Loucy (cell line): ENCODE measurements at regions not wholly inside any gene's neighbourhood (a gene's known extent, or its start where the extent isn't known, plus 50 kb on each side); places are given as distances from the start of the nearest gene placed in this dataset.

Experiments used
- H2AFZ ChIP-seq: fragments of 200-600 bp; sonication (generic); 2 replicates; pipeline ENCODE4 v1.6.0; 2016; ENCODE audit warnings: antibody characterized with exemption, mild to moderate bottlenecking, low read length, moderate library complexity
- H3F3A ChIP-seq: fragments of 200-600 bp; 2 replicates; pipeline ENCODE4 v1.6.0; 2016; ENCODE audit warnings: antibody characterized with exemption, low read depth, mild to moderate bottlenecking
- H3K27me3 ChIP-seq: fragments of 200-600 bp; sonication (generic); 2 replicates; pipeline ENCODE4 v1.6.1; 2014; ENCODE audit warnings: low read length, mild to moderate bottlenecking; ENCODE audit not compliant: insufficient read depth, poor library complexity, severe bottlenecking
- H3K36me3 ChIP-seq: fragments of 200-600 bp; sonication (generic); 2 replicates; pipeline ENCODE4 v1.6.1; 2016; ENCODE audit warnings: low read length; ENCODE audit not compliant: insufficient read depth
- H3K4me1 ChIP-seq: fragments of 200-600 bp; sonication (generic); 2 replicates; pipeline ENCODE4 v1.5.1; 2014; ENCODE audit warnings: low read length, mild to moderate bottlenecking; ENCODE audit not compliant: insufficient read depth, poor library complexity, severe bottlenecking
- H3K4me2 ChIP-seq: fragments of 200-600 bp; sonication (generic); 2 replicates; pipeline ENCODE4 v1.6.0; 2014; ENCODE audit warnings: antibody characterized with exemption, low read length, low read depth, mild to moderate bottlenecking; ENCODE audit not compliant: poor library complexity, severe bottlenecking
- H3K4me3 ChIP-seq: fragments of 200-600 bp; sonication (generic); 2 replicates; pipeline ENCODE4 v1.5.1; 2014; ENCODE audit warnings: low read length, mild to moderate bottlenecking, mixed read lengths; ENCODE audit not compliant: poor library complexity, severe bottlenecking
- H3K79me2 ChIP-seq: fragments of 200-600 bp; sonication (generic); 2 replicates; pipeline ENCODE4 v1.6.1; 2014; ENCODE audit warnings: low read length; ENCODE audit not compliant: insufficient read depth
- H3K9ac ChIP-seq: fragments of 200-600 bp; sonication (generic); 2 replicates; pipeline ENCODE4 v1.6.0; 2014; ENCODE audit warnings: mild to moderate bottlenecking, low read depth, low read length, moderate library complexity; ENCODE audit not compliant: poor library complexity, severe bottlenecking
- H3K9me2 ChIP-seq: fragments of 200-600 bp; sonication (generic); replicated peaks from 2 replicates; pipeline ENCODE4 v1.6.1; 2016; ENCODE audit warnings: low read depth, low read length, mixed read lengths
- H3K9me3 ChIP-seq: fragments of 200-600 bp; sonication (generic); 2 replicates; pipeline ENCODE4 v1.6.1; 2014; ENCODE audit warnings: mild to moderate bottlenecking, antibody characterized with exemption, low read length, low read depth; ENCODE audit not compliant: insufficient read depth
- H4K20me1 ChIP-seq: fragments of 200-600 bp; sonication (generic); 2 replicates; pipeline ENCODE4 v1.6.0; 2014; ENCODE audit warnings: antibody characterized with exemption, low read length, mild to moderate bottlenecking; ENCODE audit not compliant: insufficient read depth, poor library complexity, severe bottlenecking
- CTCF ChIP-seq: fragments of 200-600 bp; sonication (generic); conservative IDR thresholded peaks from 2 replicates; pipeline ENCODE4 v1.5.1; 2014; ENCODE audit warnings: mild to moderate bottlenecking, antibody characterized with exemption, low read length
- EZH2phosphoT487 ChIP-seq: fragments of 200-600 bp; IDR thresholded peaks from 2 replicates; pipeline ENCODE4 v1.6.1; 2018; ENCODE audit warnings: antibody characterized with exemption, mild to moderate bottlenecking, moderate library complexity, borderline replicate concordance

DNA sequence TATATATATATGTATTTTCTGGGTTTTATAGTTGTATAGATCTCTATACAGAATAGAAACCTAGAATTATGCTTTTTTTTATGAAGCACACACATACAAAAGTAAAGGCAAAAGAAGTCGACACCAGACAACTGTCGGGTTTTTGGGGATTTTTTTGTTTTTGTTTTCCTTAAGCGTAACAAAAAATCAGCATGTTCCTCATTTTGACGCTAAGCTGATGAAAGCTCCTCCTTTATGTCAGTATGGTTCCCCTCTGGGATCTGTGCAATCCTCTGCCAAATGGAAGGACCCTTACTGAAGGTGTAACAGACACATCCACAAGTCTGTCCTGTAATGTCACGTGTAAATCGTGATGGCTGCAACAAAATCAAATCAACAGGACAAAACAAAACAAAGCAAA is 226.2 kb downstream of the RHOU start:
- no peak for TF ChIP-seq CTCF
- TF ChIP-seq EZH2phosphoT487 = no peak
- no peaks in the 10 kb centered on the region for H3K9me3 ChIP-seq
- no peaks in the 10 kb centered on the region for H3K27me3 ChIP-seq
- no peaks in the 10 kb centered on the region for H3K36me3 ChIP-seq
- no peaks in the 10 kb centered on the region for H4K20me1 ChIP-seq
- H3K9ac ChIP-seq = no peak overlapping the region
- no peak overlapping the region for H3K4me2 ChIP-seq
- H3K9me2 ChIP-seq = no peaks in the 10 kb centered on the region
- no peak overlapping the region for H2AFZ ChIP-seq
- H3K79me2 ChIP-seq = no peaks in the 10 kb centered on the region
- H3K4me1 ChIP-seq = no peaks in the 10 kb centered on the region
- H3F3A ChIP-seq = no peaks in the 10 kb centered on the region
- no peak overlapping the region for H3K4me3 ChIP-seq

DNA sequence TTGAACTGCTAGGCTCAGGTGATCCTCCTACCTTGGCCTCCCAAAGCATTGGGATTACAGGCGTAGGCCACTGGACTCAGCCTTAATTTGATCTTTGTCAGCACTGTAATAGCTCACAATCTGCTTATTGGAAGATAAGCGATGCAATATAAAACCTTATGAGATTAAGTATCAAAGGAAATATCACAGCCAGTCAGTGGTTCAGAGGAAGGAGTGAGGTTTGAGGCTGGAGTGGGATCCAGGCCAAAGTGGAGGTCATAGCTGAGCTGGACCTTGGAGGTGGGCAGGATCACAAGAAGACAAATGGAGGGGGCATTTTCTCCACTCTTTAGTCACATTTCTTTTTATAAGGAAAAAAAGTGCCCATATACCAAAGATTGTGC is 228.5 kb downstream of the RHOU start:
- no peaks in the 10 kb centered on the region for H3K9me3 ChIP-seq
- no peaks in the 10 kb centered on the region for H3K9me2 ChIP-seq
- no peak for TF ChIP-seq CTCF
- TF ChIP-seq EZH2phosphoT487 = no peak
- H3K27me3 ChIP-seq = no peaks in the 10 kb centered on the region
- H3K4me3 ChIP-seq = no peak overlapping the region
- H3K36me3 ChIP-seq = no peaks in the 10 kb centered on the region
- H3F3A ChIP-seq = no peaks in the 10 kb centered on the region
- no peaks in the 10 kb centered on the region for H4K20me1 ChIP-seq
- no peaks in the 10 kb centered on the region for H3K79me2 ChIP-seq
- no peak overlapping the region for H3K4me2 ChIP-seq
- no peak overlapping the region for H3K9ac ChIP-seq
- H2AFZ ChIP-seq = no peak overlapping the region
- no peaks in the 10 kb centered on the region for H3K4me1 ChIP-seq

- H3K36me3 ChIP-seq = no peaks in the 10 kb centered on the region
- H3K4me3 ChIP-seq = no peak overlapping the region
- H3F3A ChIP-seq = no peaks in the 10 kb centered on the region
- no peak overlapping the region for H3K9ac ChIP-seq
- no peaks in the 10 kb centered on the region for H4K20me1 ChIP-seq
- H3K4me2 ChIP-seq = no peak overlapping the region
- no peak overlapping the region for H2AFZ ChIP-seq
- no peak for TF ChIP-seq EZH2phosphoT487
- TF ChIP-seq CTCF = no peak
- no peaks in the 10 kb centered on the region for H3K79me2 ChIP-seq
- no peaks in the 10 kb centered on the region for H3K27me3 ChIP-seq
- no peaks in the 10 kb centered on the region for H3K4me1 ChIP-seq
- no peaks in the 10 kb centered on the region for H3K9me2 ChIP-seq
- H3K9me3 ChIP-seq = no peaks in the 10 kb centered on the region
Measured at GRCh38 chr1:228964178-228965089, 229.2 kb downstream of the RHOU start.
